HG02981 (cell line): ENCODE measurements at regions not wholly inside any gene's neighbourhood (a gene's known extent, or its start where the extent isn't known, plus 50 kb on each side); places are given as distances from the start of the nearest gene placed in this dataset.

Experiments
- ATAC-seq: cut with Tn5 transposase; IDR thresholded peaks from one replicate; pipeline ENCODE4 v1.9.1; 2021; ENCODE audit warnings: mild to moderate bottlenecking, moderate library complexity; ENCODE audit not compliant: unreplicated experiment

- no peak for ATAC-seq
These were observed 61.4 kb upstream of the UFL1 start for GRCh38 chr6:96460052-96460700.

- no peak for ATAC-seq
These were observed 56.2 kb upstream of the UFL1 start for GRCh38 chr6:96465321-96465903.

GRCh38 chr6:96466147-96466863 is 55.3 kb upstream of the UFL1 start:
- ATAC-seq = peak; percentile 69

- no peak for ATAC-seq
These were observed 53.8 kb upstream of the UFL1 start for GRCh38 chr6:96467814-96468213.

- no peak for ATAC-seq
These were observed 53.3 kb upstream of the UFL1 start for GRCh38 chr6:96468281-96468680.

- ATAC-seq = no peak
These were observed 52.9 kb upstream of the UFL1 start for GRCh38 chr6:96468681-96469224.

GRCh38 chr6:96469312-96469711 is 52.3 kb upstream of the UFL1 start:
- ATAC-seq = no peak

GRCh38 chr6:96470296-96470695 is 51.3 kb upstream of the UFL1 start:
- ATAC-seq = no peak
